ENCODE measurements at regions not wholly inside any gene's neighbourhood (a gene's known extent, or its start where the extent isn't known, plus 50 kb on each side); places are given as distances from the start of the nearest gene placed in this dataset.

DNA sequence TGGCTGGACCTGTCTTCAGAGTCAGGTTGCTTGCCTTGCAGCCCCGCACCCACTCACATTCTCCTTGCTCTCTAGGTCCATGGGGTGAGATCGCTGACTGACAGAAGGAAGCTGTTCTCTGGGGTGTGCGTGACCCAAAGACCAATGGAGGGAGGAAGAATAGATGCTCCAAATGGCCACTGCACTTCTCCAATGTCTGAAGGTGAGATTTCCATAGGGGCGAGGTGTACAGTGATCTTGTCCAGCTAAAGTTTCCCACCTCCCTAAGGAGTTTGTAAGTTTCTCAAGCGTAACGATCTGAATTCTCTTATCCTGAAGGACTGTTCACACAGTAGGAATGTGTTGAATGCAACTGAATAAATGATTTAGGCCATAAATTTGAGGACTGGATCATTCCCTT, 211.9 kb upstream of the IRF2BP2 start:
- no peak for TF ChIP-seq EGR1 (IDR thresholded peaks at IDR 0.05)
- TF ChIP-seq EP300 (IDR thresholded peaks at IDR 0.05; ENCODE audit: borderline replicate concordance): no peak
- TF ChIP-seq, protein P1, sequence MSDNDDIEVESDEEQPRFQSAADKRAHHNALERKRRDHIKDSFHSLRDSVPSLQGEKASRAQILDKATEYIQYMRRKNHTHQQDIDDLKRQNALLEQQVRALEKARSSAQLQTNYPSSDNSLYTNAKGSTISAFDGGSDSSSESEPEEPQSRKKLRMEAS (IDR thresholded peaks at IDR 0.05): no peak
- TF ChIP-seq, protein P2, sequence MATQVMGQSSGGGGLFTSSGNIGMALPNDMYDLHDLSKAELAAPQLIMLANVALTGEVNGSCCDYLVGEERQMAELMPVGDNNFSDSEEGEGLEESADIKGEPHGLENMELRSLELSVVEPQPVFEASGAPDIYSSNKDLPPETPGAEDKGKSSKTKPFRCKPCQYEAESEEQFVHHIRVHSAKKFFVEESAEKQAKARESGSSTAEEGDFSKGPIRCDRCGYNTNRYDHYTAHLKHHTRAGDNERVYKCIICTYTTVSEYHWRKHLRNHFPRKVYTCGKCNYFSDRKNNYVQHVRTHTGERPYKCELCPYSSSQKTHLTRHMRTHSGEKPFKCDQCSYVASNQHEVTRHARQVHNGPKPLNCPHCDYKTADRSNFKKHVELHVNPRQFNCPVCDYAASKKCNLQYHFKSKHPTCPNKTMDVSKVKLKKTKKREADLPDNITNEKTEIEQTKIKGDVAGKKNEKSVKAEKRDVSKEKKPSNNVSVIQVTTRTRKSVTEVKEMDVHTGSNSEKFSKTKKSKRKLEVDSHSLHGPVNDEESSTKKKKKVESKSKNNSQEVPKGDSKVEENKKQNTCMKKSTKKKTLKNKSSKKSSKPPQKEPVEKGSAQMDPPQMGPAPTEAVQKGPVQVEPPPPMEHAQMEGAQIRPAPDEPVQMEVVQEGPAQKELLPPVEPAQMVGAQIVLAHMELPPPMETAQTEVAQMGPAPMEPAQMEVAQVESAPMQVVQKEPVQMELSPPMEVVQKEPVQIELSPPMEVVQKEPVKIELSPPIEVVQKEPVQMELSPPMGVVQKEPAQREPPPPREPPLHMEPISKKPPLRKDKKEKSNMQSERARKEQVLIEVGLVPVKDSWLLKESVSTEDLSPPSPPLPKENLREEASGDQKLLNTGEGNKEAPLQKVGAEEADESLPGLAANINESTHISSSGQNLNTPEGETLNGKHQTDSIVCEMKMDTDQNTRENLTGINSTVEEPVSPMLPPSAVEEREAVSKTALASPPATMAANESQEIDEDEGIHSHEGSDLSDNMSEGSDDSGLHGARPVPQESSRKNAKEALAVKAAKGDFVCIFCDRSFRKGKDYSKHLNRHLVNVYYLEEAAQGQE (IDR thresholded peaks at IDR 0.05; ENCODE audit: low read depth): no peak
- no peak for TF ChIP-seq TAF1 (IDR thresholded peaks at IDR 0.05; ENCODE audit: low read depth)
- no peak for TF ChIP-seq YY1 (IDR thresholded peaks at IDR 0.05; ENCODE audit: low read depth)
- TF ChIP-seq RAD21 (IDR thresholded peaks at IDR 0.05; ENCODE audit: low read depth): no peak
- no peak for TF ChIP-seq CEBPB (IDR thresholded peaks at IDR 0.05)
- no peak for TF ChIP-seq ZBTB7A (IDR thresholded peaks at IDR 0.05; ENCODE audit: low read depth)
